ENCODE measurements at regions not wholly inside any gene's neighbourhood (a gene's known extent, or its start where the extent isn't known, plus 50 kb on each side); places are given as distances from the start of the nearest gene placed in this dataset.
A peak's percentile ranks its signal among the peaks of the same experiment; 100 is the strongest.

GRCh38 chr1:11364170-11364569 is 91.2 kb downstream of the UBIAD1 start:
- TF ChIP-seq CTCF (IDR thresholded peaks at IDR 0.05 in 8 of 11, conservative IDR thresholded peaks at IDR 0.05 in 3 of 11): peak in 4 of 11 experiments; percentile 13 to 32 (median 28)
- TF ChIP-seq POLR2A (IDR thresholded peaks at IDR 0.05): no peak
